ENCODE measurements at regions not wholly inside any gene's neighbourhood (a gene's known extent, or its start where the extent isn't known, plus 50 kb on each side); places are given as distances from the start of the nearest gene placed in this dataset.

DNA sequence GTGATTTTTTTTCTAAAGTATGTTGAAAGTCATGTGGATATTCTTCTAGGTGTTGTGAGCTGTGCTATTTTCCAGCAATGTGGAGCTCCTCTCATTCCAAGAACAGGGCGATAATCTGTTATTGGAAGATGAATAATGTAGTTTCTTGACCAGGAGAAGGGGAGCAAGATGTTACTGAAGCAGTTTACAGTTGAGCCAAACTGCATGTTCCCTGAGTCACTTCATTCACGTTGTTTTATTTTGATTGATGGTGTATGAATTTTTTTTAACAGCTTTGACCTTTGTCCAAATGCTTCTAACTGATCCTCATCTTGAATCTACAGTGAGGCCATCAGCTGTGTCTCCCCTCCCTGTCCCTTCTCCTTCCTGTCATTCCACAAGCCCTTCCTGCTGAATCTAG, 277.1 kb upstream of the KLF6 start:
- TF ChIP-seq, protein P1, sequence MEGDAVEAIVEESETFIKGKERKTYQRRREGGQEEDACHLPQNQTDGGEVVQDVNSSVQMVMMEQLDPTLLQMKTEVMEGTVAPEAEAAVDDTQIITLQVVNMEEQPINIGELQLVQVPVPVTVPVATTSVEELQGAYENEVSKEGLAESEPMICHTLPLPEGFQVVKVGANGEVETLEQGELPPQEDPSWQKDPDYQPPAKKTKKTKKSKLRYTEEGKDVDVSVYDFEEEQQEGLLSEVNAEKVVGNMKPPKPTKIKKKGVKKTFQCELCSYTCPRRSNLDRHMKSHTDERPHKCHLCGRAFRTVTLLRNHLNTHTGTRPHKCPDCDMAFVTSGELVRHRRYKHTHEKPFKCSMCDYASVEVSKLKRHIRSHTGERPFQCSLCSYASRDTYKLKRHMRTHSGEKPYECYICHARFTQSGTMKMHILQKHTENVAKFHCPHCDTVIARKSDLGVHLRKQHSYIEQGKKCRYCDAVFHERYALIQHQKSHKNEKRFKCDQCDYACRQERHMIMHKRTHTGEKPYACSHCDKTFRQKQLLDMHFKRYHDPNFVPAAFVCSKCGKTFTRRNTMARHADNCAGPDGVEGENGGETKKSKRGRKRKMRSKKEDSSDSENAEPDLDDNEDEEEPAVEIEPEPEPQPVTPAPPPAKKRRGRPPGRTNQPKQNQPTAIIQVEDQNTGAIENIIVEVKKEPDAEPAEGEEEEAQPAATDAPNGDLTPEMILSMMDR (IDR thresholded peaks at IDR 0.05), result no peak
- TF ChIP-seq CREB1 (CRISPR knock-in tag; IDR thresholded peaks at IDR 0.05) (no peak), ESRRA (CRISPR knock-in tag; IDR thresholded peaks at IDR 0.05; ENCODE audit: borderline replicate concordance) (no peak), ZNF232 (CRISPR knock-in tag; IDR thresholded peaks at IDR 0.05) (no peak), NR2C2 (CRISPR knock-in tag; IDR thresholded peaks at IDR 0.05) (no peak), NR3C1 (CRISPR knock-in tag; conservative IDR thresholded peaks at IDR 0.05; ENCODE audit: low read depth) (no peak), CREM (CRISPR knock-in tag; IDR thresholded peaks at IDR 0.05) (no peak), KAT7 (CRISPR knock-in tag; IDR thresholded peaks at IDR 0.05; ENCODE audit: borderline replicate concordance) (no peak)
- TF ChIP-seq, protein P2, sequence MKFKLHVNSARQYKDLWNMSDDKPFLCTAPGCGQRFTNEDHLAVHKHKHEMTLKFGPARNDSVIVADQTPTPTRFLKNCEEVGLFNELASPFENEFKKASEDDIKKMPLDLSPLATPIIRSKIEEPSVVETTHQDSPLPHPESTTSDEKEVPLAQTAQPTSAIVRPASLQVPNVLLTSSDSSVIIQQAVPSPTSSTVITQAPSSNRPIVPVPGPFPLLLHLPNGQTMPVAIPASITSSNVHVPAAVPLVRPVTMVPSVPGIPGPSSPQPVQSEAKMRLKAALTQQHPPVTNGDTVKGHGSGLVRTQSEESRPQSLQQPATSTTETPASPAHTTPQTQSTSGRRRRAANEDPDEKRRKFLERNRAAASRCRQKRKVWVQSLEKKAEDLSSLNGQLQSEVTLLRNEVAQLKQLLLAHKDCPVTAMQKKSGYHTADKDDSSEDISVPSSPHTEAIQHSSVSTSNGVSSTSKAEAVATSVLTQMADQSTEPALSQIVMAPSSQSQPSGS (CRISPR knock-in tag; IDR thresholded peaks at IDR 0.05; ENCODE audit: borderline replicate concordance, low read depth), result no peak
- TF ChIP-seq, protein P3, sequence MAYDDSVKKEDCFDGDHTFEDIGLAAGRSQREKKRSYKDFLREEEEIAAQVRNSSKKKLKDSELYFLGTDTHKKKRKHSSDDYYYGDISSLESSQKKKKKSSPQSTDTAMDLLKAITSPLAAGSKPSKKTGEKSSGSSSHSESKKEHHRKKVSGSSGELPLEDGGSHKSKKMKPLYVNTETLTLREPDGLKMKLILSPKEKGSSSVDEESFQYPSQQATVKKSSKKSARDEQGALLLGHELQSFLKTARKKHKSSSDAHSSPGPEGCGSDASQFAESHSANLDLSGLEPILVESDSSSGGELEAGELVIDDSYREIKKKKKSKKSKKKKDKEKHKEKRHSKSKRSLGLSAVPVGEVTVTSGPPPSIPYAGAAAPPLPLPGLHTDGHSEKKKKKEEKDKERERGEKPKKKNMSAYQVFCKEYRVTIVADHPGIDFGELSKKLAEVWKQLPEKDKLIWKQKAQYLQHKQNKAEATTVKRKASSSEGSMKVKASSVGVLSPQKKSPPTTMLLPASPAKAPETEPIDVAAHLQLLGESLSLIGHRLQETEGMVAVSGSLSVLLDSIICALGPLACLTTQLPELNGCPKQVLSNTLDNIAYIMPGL (CRISPR knock-in tag; IDR thresholded peaks at IDR 0.05), result no peak
- TF ChIP-seq, protein P4, sequence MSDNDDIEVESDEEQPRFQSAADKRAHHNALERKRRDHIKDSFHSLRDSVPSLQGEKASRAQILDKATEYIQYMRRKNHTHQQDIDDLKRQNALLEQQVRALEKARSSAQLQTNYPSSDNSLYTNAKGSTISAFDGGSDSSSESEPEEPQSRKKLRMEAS (CRISPR knock-in tag; IDR thresholded peaks at IDR 0.05), result no peak
- TF ChIP-seq, protein P5, sequence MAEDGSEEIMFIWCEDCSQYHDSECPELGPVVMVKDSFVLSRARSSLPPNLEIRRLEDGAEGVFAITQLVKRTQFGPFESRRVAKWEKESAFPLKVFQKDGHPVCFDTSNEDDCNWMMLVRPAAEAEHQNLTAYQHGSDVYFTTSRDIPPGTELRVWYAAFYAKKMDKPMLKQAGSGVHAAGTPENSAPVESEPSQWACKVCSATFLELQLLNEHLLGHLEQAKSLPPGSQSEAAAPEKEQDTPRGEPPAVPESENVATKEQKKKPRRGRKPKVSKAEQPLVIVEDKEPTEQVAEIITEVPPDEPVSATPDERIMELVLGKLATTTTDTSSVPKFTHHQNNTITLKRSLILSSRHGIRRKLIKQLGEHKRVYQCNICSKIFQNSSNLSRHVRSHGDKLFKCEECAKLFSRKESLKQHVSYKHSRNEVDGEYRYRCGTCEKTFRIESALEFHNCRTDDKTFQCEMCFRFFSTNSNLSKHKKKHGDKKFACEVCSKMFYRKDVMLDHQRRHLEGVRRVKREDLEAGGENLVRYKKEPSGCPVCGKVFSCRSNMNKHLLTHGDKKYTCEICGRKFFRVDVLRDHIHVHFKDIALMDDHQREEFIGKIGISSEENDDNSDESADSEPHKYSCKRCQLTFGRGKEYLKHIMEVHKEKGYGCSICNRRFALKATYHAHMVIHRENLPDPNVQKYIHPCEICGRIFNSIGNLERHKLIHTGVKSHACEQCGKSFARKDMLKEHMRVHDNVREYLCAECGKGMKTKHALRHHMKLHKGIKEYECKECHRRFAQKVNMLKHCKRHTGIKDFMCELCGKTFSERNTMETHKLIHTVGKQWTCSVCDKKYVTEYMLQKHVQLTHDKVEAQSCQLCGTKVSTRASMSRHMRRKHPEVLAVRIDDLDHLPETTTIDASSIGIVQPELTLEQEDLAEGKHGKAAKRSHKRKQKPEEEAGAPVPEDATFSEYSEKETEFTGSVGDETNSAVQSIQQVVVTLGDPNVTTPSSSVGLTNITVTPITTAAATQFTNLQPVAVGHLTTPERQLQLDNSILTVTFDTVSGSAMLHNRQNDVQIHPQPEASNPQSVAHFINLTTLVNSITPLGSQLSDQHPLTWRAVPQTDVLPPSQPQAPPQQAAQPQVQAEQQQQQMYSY (CRISPR knock-in tag; IDR thresholded peaks at IDR 0.05), result no peak
